SK-N-DZ (cell line): ENCODE measurements at regions not wholly inside any gene's neighbourhood (a gene's known extent, or its start where the extent isn't known, plus 50 kb on each side); places are given as distances from the start of the nearest gene placed in this dataset.
"Not testable (repeated sequence)": the region's sequence is repeated elsewhere in the genome, so short reads cannot be mapped to it uniquely, and the experiment has no call there.

Experiments
- DNase-seq: peaks from one replicate; pipeline ENCODE4 v3.0.0-alpha.2; 2015; ENCODE audit warnings: low spot score

GRCh38 chr1:234902774-234903547, 225.7 kb downstream of the TOMM20 start:
- no peak for DNase-seq

- peak; percentile 64 for DNase-seq
These were observed 227.1 kb downstream of the TOMM20 start for GRCh38 chr1:234901491-234902049.

- DNase-seq, result no peak
These were observed 228.0 kb downstream of the TOMM20 start for GRCh38 chr1:234900595-234900994.

GRCh38 chr1:234899730-234900072, 228.9 kb downstream of the TOMM20 start:
- DNase-seq, result no peak

GRCh38 chr1:234899041-234899729, 229.5 kb downstream of the TOMM20 start:
- DNase-seq, result no peak

GRCh38 chr1:234898455-234899033, 230.1 kb downstream of the TOMM20 start:
- DNase-seq, result no peak

- DNase-seq, result no peak
These were observed 230.7 kb downstream of the TOMM20 start for GRCh38 chr1:234897754-234898454.

GRCh38 chr1:234897390-234897749, 231.3 kb downstream of the TOMM20 start:
- DNase-seq, result no peak

- no peak for DNase-seq
These were observed 231.9 kb downstream of the TOMM20 start for GRCh38 chr1:234896477-234897389.

- no peak for DNase-seq
These were observed 234.7 kb downstream of the TOMM20 start for GRCh38 chr1:234893725-234894630.

- DNase-seq, result no peak
These were observed 235.3 kb downstream of the TOMM20 start for GRCh38 chr1:234893359-234893724.

GRCh38 chr1:234892642-234893041, 236.0 kb downstream of the TOMM20 start:
- no peak for DNase-seq

- no peak for DNase-seq
These were observed 237.2 kb downstream of the TOMM20 start for GRCh38 chr1:234891427-234891826.

GRCh38 chr1:234889643-234890042, 239.0 kb downstream of the TOMM20 start:
- no peak for DNase-seq

GRCh38 chr1:234888247-234888646, 240.4 kb downstream of the TOMM20 start:
- not testable (repeated sequence) for DNase-seq

GRCh38 chr1:234887016-234887900, 241.4 kb downstream of the TOMM20 start:
- no peak for DNase-seq

- DNase-seq, result no peak
These were observed 242.3 kb downstream of the TOMM20 start for GRCh38 chr1:234886081-234886984.

- no peak for DNase-seq
These were observed 243.0 kb downstream of the TOMM20 start for GRCh38 chr1:234885601-234886000.
